ENCODE measurements at regions not wholly inside any gene's neighbourhood (a gene's known extent, or its start where the extent isn't known, plus 50 kb on each side); places are given as distances from the start of the nearest gene placed in this dataset.

DNA sequence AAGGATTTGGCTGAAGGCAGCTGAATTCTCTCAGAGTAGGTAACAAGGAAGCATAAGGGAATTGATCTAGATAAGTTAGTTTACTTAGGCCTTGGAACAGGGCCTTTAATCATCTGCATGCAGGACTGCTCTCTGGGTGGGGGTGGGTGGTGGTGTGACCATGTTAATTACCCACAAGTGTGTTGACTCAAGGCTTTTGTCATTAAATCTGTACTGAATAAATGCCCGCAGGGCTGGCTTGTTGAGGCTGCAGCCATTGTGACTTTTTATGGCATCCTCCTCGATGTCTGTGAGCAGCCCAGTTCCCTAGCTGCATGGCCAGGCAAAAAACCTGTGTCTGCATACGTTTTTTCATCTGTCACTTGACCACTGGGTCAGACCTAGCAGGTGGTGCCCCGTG, 63.5 kb upstream of the ASCC3 start:
- Mint-ChIP-seq H3K36me3 (ENCODE audit: low read depth) (no peaks in the 10 kb centered on the region), H3K4me1 (ENCODE audit: low read depth) (no peaks in the 10 kb centered on the region), H3K27ac (no peak overlapping the region), H3K9me3 (peaks cover 14% of the 10 kb centered on the region), H3K4me3 (no peak overlapping the region), H3K27me3 (ENCODE audit: low read depth) (peaks cover 10% of the 10 kb centered on the region)
- CTCF ChIA-PET, result no interaction called here
- DNase-seq, result no peak
- intact Hi-C loops (cut with micrococcal nuclease), result no loop called here

DNA sequence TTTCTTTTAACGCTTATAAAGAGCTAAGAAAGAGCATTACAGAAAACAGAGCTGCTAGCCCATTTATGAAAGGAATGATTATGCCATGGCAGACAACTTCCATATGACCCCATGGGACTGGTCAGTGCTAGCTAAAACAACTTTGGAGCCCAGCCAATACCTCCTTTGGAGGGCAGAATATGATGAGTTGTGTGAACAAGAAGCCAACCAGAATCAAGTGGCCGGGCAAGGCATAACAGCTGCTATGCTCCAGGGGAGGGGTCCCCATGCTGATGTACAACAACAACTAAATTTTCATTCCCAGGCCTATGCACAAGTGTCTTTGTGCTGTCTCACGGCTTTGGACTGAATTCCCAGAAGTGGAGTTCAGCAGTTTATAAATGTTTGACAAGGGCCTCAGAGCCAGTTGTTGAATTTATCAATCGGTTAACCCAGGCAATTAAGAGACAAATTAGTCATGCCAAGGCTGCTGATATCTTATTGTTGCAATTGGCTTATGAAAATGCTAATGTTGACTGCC, 65.0 kb upstream of the ASCC3 start:
- CTCF ChIA-PET, result no interaction called here

DNA sequence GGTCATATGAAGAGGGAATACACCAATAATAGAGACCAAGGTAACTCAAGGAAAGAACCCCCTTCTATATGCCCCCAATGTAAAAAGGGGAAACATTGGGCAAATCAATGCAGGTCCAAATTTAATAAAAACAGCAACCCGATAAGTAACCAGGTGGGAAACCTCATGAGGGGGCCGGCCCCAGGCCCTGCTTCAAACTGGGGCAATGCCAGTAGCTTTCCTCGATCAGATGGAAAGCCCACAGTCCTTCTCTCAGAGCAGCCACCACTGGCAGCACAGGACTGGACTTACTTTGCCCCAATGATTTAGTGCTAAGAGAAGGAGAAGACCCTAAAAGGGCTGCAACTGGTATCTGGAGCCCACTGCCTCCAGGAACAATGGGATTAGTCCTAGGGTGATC, 65.6 kb upstream of the ASCC3 start:
- CTCF ChIA-PET, result no interaction called here
- Mint-ChIP-seq H3K36me3 (ENCODE audit: low read depth) (no peaks in the 10 kb centered on the region), H3K27me3 (ENCODE audit: low read depth) (peaks cover 10% of the 10 kb centered on the region), H3K27ac (no peak overlapping the region), H3K9me3 (peaks cover 9% of the 10 kb centered on the region), H3K4me1 (ENCODE audit: low read depth) (no peaks in the 10 kb centered on the region), H3K4me3 (no peak overlapping the region)
- intact Hi-C loops (cut with micrococcal nuclease), result no loop called here
- no peak for DNase-seq

More for the DNA sequence above, 65.0 kb upstream of the ASCC3 start:
- no peak overlapping the region for H3K27ac Mint-ChIP-seq
- intact Hi-C loops (cut with micrococcal nuclease), result no loop called here
- H3K27me3 Mint-ChIP-seq (ENCODE audit: low read depth), result peaks cover 10% of the 10 kb centered on the region
- DNase-seq, result no peak
- no peaks in the 10 kb centered on the region for H3K36me3 Mint-ChIP-seq (ENCODE audit: low read depth)
- H3K4me3 Mint-ChIP-seq, result no peak overlapping the region
- peaks cover 9% of the 10 kb centered on the region for H3K9me3 Mint-ChIP-seq
- no peaks in the 10 kb centered on the region for H3K4me1 Mint-ChIP-seq (ENCODE audit: low read depth)

DNA sequence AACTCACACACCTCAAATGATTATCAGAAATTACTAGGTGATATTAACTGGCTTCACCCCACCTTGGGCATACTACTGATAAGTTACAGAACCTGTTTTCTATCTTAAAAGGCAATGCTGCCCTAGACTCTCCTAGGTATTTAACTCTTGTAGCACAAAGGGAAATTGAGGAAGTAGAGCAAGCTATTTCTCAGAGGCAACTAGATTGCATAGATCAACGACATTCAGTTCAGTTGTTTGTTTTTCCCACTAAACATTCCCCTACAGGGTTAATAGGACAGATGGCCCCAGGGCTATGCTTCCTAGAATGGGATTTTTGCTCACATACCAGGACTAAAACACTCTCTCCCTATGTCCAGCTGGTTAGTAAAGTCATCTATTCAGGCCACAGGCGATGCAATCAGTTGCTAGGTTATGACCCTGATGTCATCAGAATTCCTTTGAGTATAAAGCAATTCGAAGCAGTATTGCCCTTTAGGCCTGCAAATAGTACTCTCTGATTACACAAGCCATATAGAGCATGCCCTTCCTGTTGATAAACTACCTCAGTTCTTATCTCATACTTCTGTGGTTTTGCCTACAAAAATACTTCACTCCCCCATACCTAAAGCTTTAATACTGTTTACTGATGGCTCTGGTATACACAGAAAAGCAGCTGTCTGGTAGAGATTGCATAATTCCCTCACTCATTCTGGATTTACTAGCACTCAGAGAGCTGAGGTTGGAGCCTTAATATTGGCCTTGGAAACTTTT, 67.4 kb upstream of the ASCC3 start:
- CTCF ChIA-PET, result no interaction called here
- Mint-ChIP-seq H3K27me3 (ENCODE audit: low read depth) (peaks cover 12% of the 10 kb centered on the region), H3K4me1 (ENCODE audit: low read depth) (no peaks in the 10 kb centered on the region), H3K36me3 (ENCODE audit: low read depth) (no peaks in the 10 kb centered on the region), H3K9me3 (peaks cover 9% of the 10 kb centered on the region), H3K27ac (no peak overlapping the region), H3K4me3 (no peak overlapping the region)
- DNase-seq, result no peak
- intact Hi-C loops (cut with micrococcal nuclease), result no loop called here

DNA sequence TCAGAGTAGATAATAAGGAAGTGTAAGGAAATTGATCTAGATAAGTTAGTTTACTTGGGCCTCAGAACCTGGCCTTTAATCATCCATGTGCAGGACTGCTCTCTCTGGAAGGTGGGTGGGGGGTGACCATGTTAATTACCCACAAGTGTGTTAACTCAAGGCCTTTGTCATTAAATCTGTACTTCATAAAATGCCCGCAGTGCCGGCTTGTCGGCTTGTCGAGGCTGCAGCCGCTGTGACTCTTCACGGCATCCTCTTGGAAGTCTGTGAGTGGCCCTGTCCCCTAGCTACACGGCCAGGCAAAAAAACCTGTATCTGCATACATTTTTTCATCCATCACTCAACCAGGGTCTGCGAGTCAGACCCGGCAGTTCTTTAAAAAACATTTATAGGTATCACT, 70.9 kb upstream of the ASCC3 start:
- Mint-ChIP-seq H3K36me3 (ENCODE audit: low read depth) (no peaks in the 10 kb centered on the region), H3K27me3 (ENCODE audit: low read depth) (peaks cover 5% of the 10 kb centered on the region), H3K27ac (no peak overlapping the region), H3K4me3 (no peak overlapping the region), H3K4me1 (ENCODE audit: low read depth) (no peaks in the 10 kb centered on the region), H3K9me3 (peaks cover 9% of the 10 kb centered on the region)
- no peak for DNase-seq
- CTCF ChIA-PET, result no interaction called here
- intact Hi-C loops (cut with micrococcal nuclease), result no loop called here

DNA sequence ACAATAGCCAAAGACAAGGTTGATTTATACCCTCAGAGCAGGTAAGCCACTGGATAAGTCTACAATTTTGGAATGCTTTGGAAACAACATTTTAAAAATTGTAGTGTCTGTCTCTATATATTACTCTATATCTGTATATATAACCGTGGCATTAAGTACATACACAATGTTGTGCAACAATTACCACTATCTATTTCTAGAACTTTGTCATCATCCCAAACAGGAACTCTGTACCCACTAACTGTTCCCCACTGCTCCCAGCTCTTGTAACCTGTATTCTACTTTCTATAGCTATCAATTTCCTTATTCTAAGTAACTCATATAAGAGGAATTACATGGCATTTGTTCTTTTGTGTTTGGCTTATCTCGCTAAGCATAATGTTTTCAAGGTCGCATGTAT, 78.2 kb upstream of the ASCC3 start:
- DNase-seq, result no peak
- CTCF ChIA-PET, result no interaction called here
- H3K27me3 Mint-ChIP-seq (ENCODE audit: low read depth), result peaks cover 7% of the 10 kb centered on the region
- no peak overlapping the region for H3K4me3 Mint-ChIP-seq
- H3K36me3 Mint-ChIP-seq (ENCODE audit: low read depth), result no peaks in the 10 kb centered on the region
- no peaks in the 10 kb centered on the region for H3K4me1 Mint-ChIP-seq (ENCODE audit: low read depth)
- no peak overlapping the region for H3K27ac Mint-ChIP-seq
- intact Hi-C loops (cut with micrococcal nuclease), result no loop called here
- H3K9me3 Mint-ChIP-seq, result no peaks in the 10 kb centered on the region

DNA sequence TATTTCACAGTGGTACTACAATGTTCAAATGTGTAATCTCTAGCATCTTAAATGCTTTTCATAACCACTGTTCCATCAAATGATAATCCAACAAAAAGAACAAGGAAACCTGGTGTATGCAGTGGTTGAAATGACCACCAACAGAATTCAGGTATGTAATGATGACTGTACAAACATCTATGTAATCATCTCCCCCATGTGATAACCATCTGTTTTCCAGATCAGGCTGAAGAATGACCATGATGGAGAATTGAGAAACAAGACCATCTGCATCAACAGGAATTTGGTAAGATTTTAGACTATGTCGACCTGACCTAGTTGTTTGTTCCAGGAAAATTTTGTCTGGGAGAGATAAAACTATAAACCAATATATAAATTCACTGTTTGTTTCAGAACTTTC, 81.3 kb upstream of the ASCC3 start:
- no peak for DNase-seq
- H3K4me1 Mint-ChIP-seq (ENCODE audit: low read depth), result no peaks in the 10 kb centered on the region
- intact Hi-C loops (cut with micrococcal nuclease), result no loop called here
- H3K27ac Mint-ChIP-seq, result no peak overlapping the region
- CTCF ChIA-PET, result no interaction called here
- H3K4me3 Mint-ChIP-seq, result no peak overlapping the region
- no peaks in the 10 kb centered on the region for H3K36me3 Mint-ChIP-seq (ENCODE audit: low read depth)
- peaks cover 7% of the 10 kb centered on the region for H3K27me3 Mint-ChIP-seq (ENCODE audit: low read depth)
- H3K9me3 Mint-ChIP-seq, result no peaks in the 10 kb centered on the region

DNA sequence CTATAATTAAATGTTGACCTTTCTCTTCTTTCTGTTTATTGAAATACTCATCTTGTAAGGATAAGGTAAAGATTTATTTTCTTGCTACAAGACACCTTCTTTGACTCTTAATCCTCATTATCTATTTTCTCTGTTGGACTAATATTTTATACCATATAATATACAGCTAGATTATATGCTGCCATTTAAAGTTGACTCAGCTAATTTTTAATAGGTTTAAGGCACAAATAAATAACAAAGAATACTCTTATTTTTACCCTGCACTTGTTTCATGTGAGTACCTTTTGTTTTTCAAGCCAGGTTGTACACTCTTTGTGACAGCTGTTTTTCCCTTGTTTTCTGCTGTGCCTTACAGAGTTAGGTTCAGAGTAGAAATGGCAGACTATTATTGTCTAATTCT, 83.9 kb upstream of the ASCC3 start:
- CTCF ChIA-PET, result no interaction called here
- H3K27me3 Mint-ChIP-seq (ENCODE audit: low read depth), result peaks cover 18% of the 10 kb centered on the region
- peaks cover under 1% of the 10 kb centered on the region for H3K9me3 Mint-ChIP-seq
- H3K36me3 Mint-ChIP-seq (ENCODE audit: low read depth), result no peaks in the 10 kb centered on the region
- H3K4me1 Mint-ChIP-seq (ENCODE audit: low read depth), result no peaks in the 10 kb centered on the region
- no peak overlapping the region for H3K4me3 Mint-ChIP-seq
- no peak overlapping the region for H3K27ac Mint-ChIP-seq
- DNase-seq, result no peak
- intact Hi-C loops (cut with micrococcal nuclease), result no loop called here

DNA sequence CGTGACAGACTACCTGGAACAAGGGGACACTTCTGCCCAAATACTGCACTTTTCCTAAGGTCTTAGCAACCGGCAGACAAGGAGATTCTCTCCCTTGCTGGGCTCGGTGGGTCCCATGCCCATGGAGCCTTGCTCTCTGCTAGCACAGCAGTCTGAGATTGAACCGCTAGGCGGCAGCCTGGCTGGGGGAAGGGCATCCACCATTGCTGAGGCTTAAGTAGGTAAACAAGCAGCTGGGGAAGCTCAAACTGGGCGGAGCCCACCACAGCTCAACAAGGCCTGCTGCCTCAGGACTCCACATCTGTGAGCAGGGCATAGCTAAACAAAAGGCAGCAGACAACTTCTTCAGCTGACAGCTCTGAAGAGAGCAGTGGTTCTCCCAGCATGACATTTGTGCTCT, 87.8 kb upstream of the ASCC3 start:
- peaks cover 4% of the 10 kb centered on the region for H3K9me3 Mint-ChIP-seq
- peaks cover 15% of the 10 kb centered on the region for H3K27me3 Mint-ChIP-seq (ENCODE audit: low read depth)
- no peak overlapping the region for H3K27ac Mint-ChIP-seq
- no peaks in the 10 kb centered on the region for H3K4me1 Mint-ChIP-seq (ENCODE audit: low read depth)
- intact Hi-C loops (cut with micrococcal nuclease), result no loop called here
- DNase-seq, result no peak
- no peaks in the 10 kb centered on the region for H3K36me3 Mint-ChIP-seq (ENCODE audit: low read depth)
- H3K4me3 Mint-ChIP-seq, result no peak overlapping the region
- CTCF ChIA-PET, result no interaction called here

DNA sequence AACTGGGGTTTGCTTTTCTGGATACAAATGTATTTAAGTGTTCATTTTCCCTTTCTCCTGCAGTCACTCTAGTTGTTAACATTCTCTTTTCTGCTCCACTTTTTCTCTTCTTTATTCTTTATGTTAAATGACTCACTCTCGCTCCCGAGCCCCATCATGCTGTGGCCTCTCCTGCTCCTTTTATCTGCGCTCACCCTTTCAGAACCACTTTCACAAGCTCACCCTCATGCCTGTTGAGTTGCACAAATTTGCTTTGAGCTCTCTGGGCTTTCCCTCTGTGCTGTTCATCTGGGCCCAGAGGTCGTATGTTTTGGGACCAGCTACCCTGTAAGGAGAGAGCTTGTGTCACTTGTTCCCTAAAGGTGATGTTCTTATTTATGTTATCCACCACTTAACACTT, 98.1 kb upstream of the ASCC3 start:
- Mint-ChIP-seq H3K27me3 (ENCODE audit: low read depth) (no peaks in the 10 kb centered on the region), H3K4me3 (no peak overlapping the region), H3K27ac (no peak overlapping the region), H3K4me1 (ENCODE audit: low read depth) (no peaks in the 10 kb centered on the region), H3K36me3 (ENCODE audit: low read depth) (no peaks in the 10 kb centered on the region), H3K9me3 (no peaks in the 10 kb centered on the region)
- intact Hi-C loops (cut with micrococcal nuclease), result no loop called here
- DNase-seq, result no peak
- CTCF ChIA-PET, result no interaction called here

DNA sequence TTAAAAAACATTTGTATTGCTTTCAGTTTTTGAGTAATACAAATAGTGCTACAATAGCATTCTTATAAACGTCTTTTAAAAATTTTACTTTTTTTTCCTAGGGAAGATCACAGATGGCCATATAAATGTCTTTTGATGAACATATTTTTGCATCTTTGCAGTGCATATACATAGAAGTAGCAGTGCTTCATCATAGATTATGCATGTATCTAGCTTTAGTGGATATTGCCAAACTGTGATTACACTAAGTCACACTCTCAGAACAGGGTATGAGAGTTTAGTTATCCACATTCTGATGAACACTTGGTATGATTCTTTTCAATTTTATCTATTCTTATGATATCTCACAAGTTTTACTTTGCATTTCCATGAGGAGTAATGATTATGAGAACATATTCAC, 99.8 kb upstream of the ASCC3 start:
- Mint-ChIP-seq H3K4me3 (no peak overlapping the region), H3K4me1 (ENCODE audit: low read depth) (no peaks in the 10 kb centered on the region), H3K36me3 (ENCODE audit: low read depth) (no peaks in the 10 kb centered on the region), H3K27me3 (ENCODE audit: low read depth) (no peaks in the 10 kb centered on the region), H3K9me3 (no peaks in the 10 kb centered on the region), H3K27ac (no peak overlapping the region)
- intact Hi-C loops (cut with micrococcal nuclease), result no loop called here
- CTCF ChIA-PET, result interaction anchor here (0.6 kb wide), 1 partner anchor 639 kb away, joined by 4 read pairs; no protein-coding TSS in a partner anchor
- DNase-seq, result no peak

DNA sequence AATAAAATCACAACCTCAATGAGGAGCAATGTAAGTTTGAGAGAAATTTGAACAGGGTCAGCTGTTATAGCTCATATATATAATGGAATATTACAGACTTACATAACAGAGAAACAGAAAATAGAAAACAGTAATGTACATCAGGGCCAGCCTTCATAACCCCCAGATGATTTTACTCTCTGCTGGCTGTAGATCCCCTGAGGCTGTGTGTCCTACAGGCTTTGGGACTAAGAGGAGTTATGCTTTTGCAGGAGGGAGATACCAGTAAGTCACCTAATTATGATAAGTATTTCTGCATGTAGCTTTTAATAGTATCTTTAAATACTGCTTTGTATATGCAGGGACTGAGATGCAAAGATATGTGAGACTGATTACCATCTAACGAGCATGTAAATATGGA, 105.8 kb upstream of the ASCC3 start:
- no peak for DNase-seq
- no peak overlapping the region for H3K4me3 Mint-ChIP-seq
- intact Hi-C loops (cut with micrococcal nuclease), result no loop called here
- no peaks in the 10 kb centered on the region for H3K27me3 Mint-ChIP-seq (ENCODE audit: low read depth)
- CTCF ChIA-PET, result interaction anchor here (0.9 kb wide), 1 partner anchor 9 kb away, joined by 3 read pairs; no protein-coding TSS in a partner anchor
- no peaks in the 10 kb centered on the region for H3K9me3 Mint-ChIP-seq
- H3K4me1 Mint-ChIP-seq (ENCODE audit: low read depth), result no peaks in the 10 kb centered on the region
- H3K27ac Mint-ChIP-seq, result no peak overlapping the region
- no peaks in the 10 kb centered on the region for H3K36me3 Mint-ChIP-seq (ENCODE audit: low read depth)

DNA sequence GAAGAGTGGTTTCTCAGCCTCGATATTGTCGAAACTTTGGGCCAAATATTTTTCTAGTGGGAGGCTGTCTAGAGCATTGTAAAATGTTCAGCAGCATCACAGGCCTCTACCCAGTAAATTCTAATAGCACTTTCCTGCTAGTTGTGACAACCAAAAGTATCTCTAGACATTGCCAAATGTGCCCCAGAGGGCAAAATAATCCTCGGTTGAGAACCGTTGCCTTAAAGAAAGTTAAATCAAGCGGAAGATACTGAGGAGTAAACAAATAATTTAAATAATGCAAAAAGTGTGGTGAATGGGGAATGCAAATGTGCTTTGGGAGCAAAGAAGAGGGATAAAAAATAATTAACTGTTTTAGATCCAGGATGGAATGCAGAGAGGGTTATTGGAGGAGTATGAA, 106.4 kb upstream of the ASCC3 start:
- no peaks in the 10 kb centered on the region for H3K9me3 Mint-ChIP-seq
- CTCF ChIA-PET, result no interaction called here
- H3K4me3 Mint-ChIP-seq, result no peak overlapping the region
- no peaks in the 10 kb centered on the region for H3K4me1 Mint-ChIP-seq (ENCODE audit: low read depth)
- DNase-seq, result no peak
- no peak overlapping the region for H3K27ac Mint-ChIP-seq
- H3K36me3 Mint-ChIP-seq (ENCODE audit: low read depth), result no peaks in the 10 kb centered on the region
- H3K27me3 Mint-ChIP-seq (ENCODE audit: low read depth), result peaks cover 3% of the 10 kb centered on the region
- intact Hi-C loops (cut with micrococcal nuclease), result no loop called here

All from activated naive CD4-positive, alpha-beta T cell treated with anti-CD3 and anti-CD28 coated beads for 36 hours (primary cell).